ENCODE measurements at regions not wholly inside any gene's neighbourhood (a gene's known extent, or its start where the extent isn't known, plus 50 kb on each side); places are given as distances from the start of the nearest gene placed in this dataset.

- DNase-seq (ENCODE audit: low read depth): no peak
Observed at GRCh38 chr15:93645594-93645993, 556.6 kb upstream of the RGMA start.

- no peak for DNase-seq (ENCODE audit: low read depth)
Observed at GRCh38 chr15:93644595-93644994, 555.6 kb upstream of the RGMA start.

- no peak for DNase-seq (ENCODE audit: low read depth)
Observed at GRCh38 chr15:93640411-93640962, 551.5 kb upstream of the RGMA start.

GRCh38 chr15:93631958-93632618 lies 543.1 kb upstream of the RGMA start:
- DNase-seq (ENCODE audit: low read depth): no peak

GRCh38 chr15:93619597-93619996 lies 530.6 kb upstream of the RGMA start:
- DNase-seq (ENCODE audit: low read depth): no peak

GRCh38 chr15:93617443-93617842 lies 528.4 kb upstream of the RGMA start:
- DNase-seq (ENCODE audit: low read depth): no peak

GRCh38 chr15:93614386-93615104 lies 525.5 kb upstream of the RGMA start:
- DNase-seq (ENCODE audit: low read depth): no peak

- no peak for DNase-seq (ENCODE audit: low read depth)
Observed at GRCh38 chr15:93613386-93613785, 524.4 kb upstream of the RGMA start.

- no peak for DNase-seq (ENCODE audit: low read depth)
Observed at GRCh38 chr15:93612953-93613352, 523.9 kb upstream of the RGMA start.

- DNase-seq (ENCODE audit: low read depth): no peak
Observed at GRCh38 chr15:93610944-93611343, 521.9 kb upstream of the RGMA start.

GRCh38 chr15:93608643-93609148 lies 519.7 kb upstream of the RGMA start:
- DNase-seq (ENCODE audit: low read depth): no peak

- no peak for DNase-seq (ENCODE audit: low read depth)
Observed at GRCh38 chr15:93603550-93603949, 514.5 kb upstream of the RGMA start.

GRCh38 chr15:93587059-93587521 lies 498.1 kb upstream of the RGMA start:
- no peak for DNase-seq (ENCODE audit: low read depth)

GRCh38 chr15:93585012-93585411 lies 496.0 kb upstream of the RGMA start:
- DNase-seq (ENCODE audit: low read depth): no peak

- DNase-seq (ENCODE audit: low read depth): no peak
Observed at GRCh38 chr15:93583968-93584367, 495.0 kb upstream of the RGMA start.

- no peak for DNase-seq (ENCODE audit: low read depth)
Observed at GRCh38 chr15:93583552-93583951, 494.5 kb upstream of the RGMA start.

- DNase-seq (ENCODE audit: low read depth): no peak
Observed at GRCh38 chr15:93570527-93570926, 481.5 kb upstream of the RGMA start.

- DNase-seq (ENCODE audit: low read depth): no peak
Observed at GRCh38 chr15:93566762-93567161, 477.8 kb upstream of the RGMA start.

- DNase-seq (ENCODE audit: low read depth): no peak
Observed at GRCh38 chr15:93565201-93565600, 476.2 kb upstream of the RGMA start.

GRCh38 chr15:93563218-93563617 lies 474.2 kb upstream of the RGMA start:
- DNase-seq (ENCODE audit: low read depth): no peak

GRCh38 chr15:93562395-93563123 lies 473.5 kb upstream of the RGMA start:
- no peak for DNase-seq (ENCODE audit: low read depth)

GRCh38 chr15:93557696-93558095 lies 468.7 kb upstream of the RGMA start:
- no peak for DNase-seq (ENCODE audit: low read depth)

All from GM04504 (cell line).